ENCODE measurements at regions not wholly inside any gene's neighbourhood (a gene's known extent, or its start where the extent isn't known, plus 50 kb on each side); places are given as distances from the start of the nearest gene placed in this dataset.

GRCh38 chr9:102922526-102922925 is 72.6 kb upstream of the CYLC2 start:
- TF ChIP-seq, protein P1, sequence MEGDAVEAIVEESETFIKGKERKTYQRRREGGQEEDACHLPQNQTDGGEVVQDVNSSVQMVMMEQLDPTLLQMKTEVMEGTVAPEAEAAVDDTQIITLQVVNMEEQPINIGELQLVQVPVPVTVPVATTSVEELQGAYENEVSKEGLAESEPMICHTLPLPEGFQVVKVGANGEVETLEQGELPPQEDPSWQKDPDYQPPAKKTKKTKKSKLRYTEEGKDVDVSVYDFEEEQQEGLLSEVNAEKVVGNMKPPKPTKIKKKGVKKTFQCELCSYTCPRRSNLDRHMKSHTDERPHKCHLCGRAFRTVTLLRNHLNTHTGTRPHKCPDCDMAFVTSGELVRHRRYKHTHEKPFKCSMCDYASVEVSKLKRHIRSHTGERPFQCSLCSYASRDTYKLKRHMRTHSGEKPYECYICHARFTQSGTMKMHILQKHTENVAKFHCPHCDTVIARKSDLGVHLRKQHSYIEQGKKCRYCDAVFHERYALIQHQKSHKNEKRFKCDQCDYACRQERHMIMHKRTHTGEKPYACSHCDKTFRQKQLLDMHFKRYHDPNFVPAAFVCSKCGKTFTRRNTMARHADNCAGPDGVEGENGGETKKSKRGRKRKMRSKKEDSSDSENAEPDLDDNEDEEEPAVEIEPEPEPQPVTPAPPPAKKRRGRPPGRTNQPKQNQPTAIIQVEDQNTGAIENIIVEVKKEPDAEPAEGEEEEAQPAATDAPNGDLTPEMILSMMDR (IDR thresholded peaks at IDR 0.05), result no peak
- no peak for TF ChIP-seq POLR2AphosphoS5 (IDR thresholded peaks at IDR 0.05)
- TF ChIP-seq POLR2A (IDR thresholded peaks at IDR 0.05), result no peak
